HL-60 (cell line): ENCODE measurements at regions not wholly inside any gene's neighbourhood (a gene's known extent, or its start where the extent isn't known, plus 50 kb on each side); places are given as distances from the start of the nearest gene placed in this dataset.

Experiments used
- CTCF ChIP-seq: IDR thresholded peaks from one replicate; pipeline ENCODE4 v1.5.1; 2011; ENCODE audit warnings: low read length, control low read depth, inconsistent platforms; ENCODE audit not compliant: insufficient read depth
- GABPA ChIP-seq: IDR thresholded peaks from 2 replicates; pipeline ENCODE4 v1.6.1; 2012; ENCODE audit warnings: low read depth
- POLR2AphosphoS5 ChIP-seq: IDR thresholded peaks from 2 replicates; pipeline ENCODE4 v1.6.1; 2012; ENCODE audit warnings: low read depth
- REST ChIP-seq: IDR thresholded peaks from 2 replicates; pipeline ENCODE4 v1.6.1; 2012; ENCODE audit warnings: low read depth; ENCODE audit not compliant: insufficient replicate concordance

- no peak for TF ChIP-seq CTCF
- no peak for TF ChIP-seq POLR2AphosphoS5
- no peak for TF ChIP-seq REST
- no peak for TF ChIP-seq GABPA
Measured at GRCh38 chr20:56865055-56865454, 235.9 kb downstream of the TFAP2C start.
